Smooth muscle cell (in vitro differentiated cells): ENCODE measurements at regions not wholly inside any gene's neighbourhood (a gene's known extent, or its start where the extent isn't known, plus 50 kb on each side); places are given as distances from the start of the nearest gene placed in this dataset.
A peak's percentile ranks its signal among the peaks of the same experiment; 100 is the strongest.
"Not testable (repeated sequence)": the region's sequence is repeated elsewhere in the genome, so short reads cannot be mapped to it uniquely, and the experiment has no call there.

Experiments used
- DNase-seq: peaks from one replicate; lab custom pipeline; 2025; ENCODE audit not compliant: unreplicated experiment; lab: John Stamatoyannopoulos, UW
- H2AFZ ChIP-seq: fragments of 200-600 bp; sonication (generic); 2 replicates; pipeline ENCODE4 v1.6.0; 2016; ENCODE audit warnings: antibody characterized with exemption, low read depth, mild to moderate bottlenecking
- H3F3A ChIP-seq: fragments of 200-600 bp; sonication (generic); 2 replicates; pipeline ENCODE4 v1.6.0; 2017; ENCODE audit warnings: antibody characterized with exemption, low read depth
- H3K27ac ChIP-seq: fragments of 200-600 bp; sonication (generic); 2 replicates; pipeline ENCODE4 v1.5.1; 2016; ENCODE audit warnings: low read depth, mild to moderate bottlenecking
- H3K27me3 ChIP-seq: fragments of 200-600 bp; sonication (generic); 2 replicates; pipeline ENCODE4 v1.6.1; 2016; ENCODE audit warnings: low read depth, mild to moderate bottlenecking
- H3K36me3 ChIP-seq: fragments of 200-600 bp; sonication (generic); 2 replicates; pipeline ENCODE4 v1.5.1; 2016; ENCODE audit warnings: low read depth
- H3K4me1 ChIP-seq: fragments of 200-600 bp; sonication (generic); 2 replicates; pipeline ENCODE4 v1.5.1; 2016; ENCODE audit warnings: low read depth
- H3K4me2 ChIP-seq: fragments of 200-600 bp; sonication (generic); 2 replicates; pipeline ENCODE4 v1.6.0; 2016; ENCODE audit warnings: mild to moderate bottlenecking
- H3K4me3 ChIP-seq: fragments of 200-600 bp; sonication (generic); 2 replicates; pipeline ENCODE4 v1.5.1; 2016; ENCODE audit warnings: mild to moderate bottlenecking
- H3K79me2 ChIP-seq: fragments of 200-600 bp; sonication (generic); 2 replicates; pipeline ENCODE4 v1.6.0; 2016; ENCODE audit warnings: low read depth, mild to moderate bottlenecking
- H3K9ac ChIP-seq: fragments of 200-600 bp; sonication (generic); 2 replicates; pipeline ENCODE4 v1.6.0; 2016; ENCODE audit warnings: low read depth
- H3K9me3 ChIP-seq: fragments of 200-600 bp; sonication (generic); replicated peaks from 2 replicates; pipeline ENCODE4 v1.5.1; 2016; ENCODE audit warnings: low read depth
- H4K20me1 ChIP-seq: fragments of 200-600 bp; sonication (generic); 2 replicates; pipeline ENCODE4 v1.6.0; 2016; ENCODE audit warnings: low read depth
- WGBS: methylation state at CpG from one replicate; pipeline ENCODE4 v1.1.7; 2016; ENCODE audit warnings: low lambda C conversion rate; 5-methylcytosine and 5-hydroxymethylcytosine counted together
- TF ChIP-seq, protein P1 (sequence below): fragments of 200-600 bp; sonication (generic); IDR thresholded peaks from 2 replicates; pipeline ENCODE4 v1.5.1; 2017; ENCODE audit warnings: borderline replicate concordance, mild to moderate bottlenecking, antibody characterized with exemption; ENCODE audit not compliant: insufficient read depth, poor library complexity, severe bottlenecking

- no peaks in the 10 kb centered on the region for H3K36me3 ChIP-seq
- H3K79me2 ChIP-seq: no peaks in the 10 kb centered on the region
- H3F3A ChIP-seq: no peaks in the 10 kb centered on the region
- peaks cover 3% of the 10 kb centered on the region for H3K9me3 ChIP-seq
- DNase-seq: no peak
- peak overlapping the region; percentile 40 for H3K4me2 ChIP-seq
- no peaks in the 10 kb centered on the region for H4K20me1 ChIP-seq
- no peak overlapping the region for H3K9ac ChIP-seq
- no peak overlapping the region for H2AFZ ChIP-seq
- H3K27me3 ChIP-seq: no peaks in the 10 kb centered on the region
- TF ChIP-seq, protein P1, sequence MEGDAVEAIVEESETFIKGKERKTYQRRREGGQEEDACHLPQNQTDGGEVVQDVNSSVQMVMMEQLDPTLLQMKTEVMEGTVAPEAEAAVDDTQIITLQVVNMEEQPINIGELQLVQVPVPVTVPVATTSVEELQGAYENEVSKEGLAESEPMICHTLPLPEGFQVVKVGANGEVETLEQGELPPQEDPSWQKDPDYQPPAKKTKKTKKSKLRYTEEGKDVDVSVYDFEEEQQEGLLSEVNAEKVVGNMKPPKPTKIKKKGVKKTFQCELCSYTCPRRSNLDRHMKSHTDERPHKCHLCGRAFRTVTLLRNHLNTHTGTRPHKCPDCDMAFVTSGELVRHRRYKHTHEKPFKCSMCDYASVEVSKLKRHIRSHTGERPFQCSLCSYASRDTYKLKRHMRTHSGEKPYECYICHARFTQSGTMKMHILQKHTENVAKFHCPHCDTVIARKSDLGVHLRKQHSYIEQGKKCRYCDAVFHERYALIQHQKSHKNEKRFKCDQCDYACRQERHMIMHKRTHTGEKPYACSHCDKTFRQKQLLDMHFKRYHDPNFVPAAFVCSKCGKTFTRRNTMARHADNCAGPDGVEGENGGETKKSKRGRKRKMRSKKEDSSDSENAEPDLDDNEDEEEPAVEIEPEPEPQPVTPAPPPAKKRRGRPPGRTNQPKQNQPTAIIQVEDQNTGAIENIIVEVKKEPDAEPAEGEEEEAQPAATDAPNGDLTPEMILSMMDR: no peak
- H3K4me3 ChIP-seq: no peak overlapping the region
- H3K27ac ChIP-seq: no peak overlapping the region
- H3K4me1 ChIP-seq: no peaks in the 10 kb centered on the region
- 52% methylated on average over 1 of the region's 1 CpG for WGBS
Observed at GRCh38 chr3:26091626-26092025, 301.7 kb downstream of the OXSM start.

DNA sequence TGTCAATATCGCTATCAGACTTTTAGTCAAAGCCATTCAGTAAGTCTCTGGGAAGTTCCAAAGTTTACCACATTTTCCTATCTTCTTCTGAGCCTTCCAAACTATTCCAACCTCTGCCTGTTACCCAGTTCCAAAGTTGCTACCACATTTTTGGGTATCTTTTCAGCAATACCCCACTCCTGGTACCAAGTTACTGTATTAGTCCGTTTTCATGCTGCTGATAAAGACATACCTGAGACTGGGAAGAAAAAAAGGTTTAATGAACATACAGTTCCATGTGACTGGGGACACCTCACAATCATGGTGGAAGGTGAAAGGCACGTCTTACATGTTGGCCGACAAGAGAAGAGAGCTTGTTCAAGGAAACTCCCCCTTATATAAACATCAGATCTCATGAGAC is 307.2 kb downstream of the OXSM start:
- H3K27ac ChIP-seq, H3K9me3 ChIP-seq, DNase-seq, H3K27me3 ChIP-seq, H3K4me2 ChIP-seq, H3K4me1 ChIP-seq, H3F3A ChIP-seq, H4K20me1 ChIP-seq, H3K9ac ChIP-seq, H3K36me3 ChIP-seq, H3K4me3 ChIP-seq, H3K79me2 ChIP-seq, H2AFZ ChIP-seq: not testable (repeated sequence)
- WGBS: 95% methylated on average over 4 of the region's 4 CpGs

GRCh38 chr3:26099692-26100091 is 309.8 kb downstream of the OXSM start:
- Histone ChIP-seq H3K79me2 (no peaks in the 10 kb centered on the region), H3K4me1 (peaks cover 6% of the 10 kb centered on the region), H3K27ac (peak overlapping the region; percentile 24), H3K4me3 (no peak overlapping the region), H3K27me3 (no peaks in the 10 kb centered on the region), H2AFZ (no peak overlapping the region), H3K9me3 (no peaks in the 10 kb centered on the region), H3K9ac (no peak overlapping the region), H3F3A (no peaks in the 10 kb centered on the region), H3K4me2 (peak overlapping the region; percentile 24), H3K36me3 (no peaks in the 10 kb centered on the region), H4K20me1 (no peaks in the 10 kb centered on the region)
- DNase-seq: no peak
- TF ChIP-seq, protein P1: no peak

GRCh38 chr3:26100176-26100575 is 310.3 kb downstream of the OXSM start:
- no peaks in the 10 kb centered on the region for H3F3A ChIP-seq
- no peaks in the 10 kb centered on the region for H3K36me3 ChIP-seq
- no peaks in the 10 kb centered on the region for H4K20me1 ChIP-seq
- H3K4me3 ChIP-seq: no peak overlapping the region
- peak overlapping the region; percentile 24 for H3K27ac ChIP-seq
- no peak for DNase-seq
- H3K79me2 ChIP-seq: no peaks in the 10 kb centered on the region
- 55% methylated on average over 1 of the region's 1 CpG for WGBS
- no peak overlapping the region for H2AFZ ChIP-seq
- peak overlapping the region; percentile 24 for H3K4me2 ChIP-seq
- H3K9ac ChIP-seq: no peak overlapping the region
- TF ChIP-seq, protein P1: no peak
- H3K4me1 ChIP-seq: peaks cover 6% of the 10 kb centered on the region
- H3K27me3 ChIP-seq: no peaks in the 10 kb centered on the region
- H3K9me3 ChIP-seq: no peaks in the 10 kb centered on the region
